T1000 (cell line): ENCODE measurements at regions not wholly inside any gene's neighbourhood (a gene's known extent, or its start where the extent isn't known, plus 50 kb on each side); places are given as distances from the start of the nearest gene placed in this dataset.

Experiments used
- DNase-seq: peaks from one replicate; lab custom pipeline; 2025; ENCODE audit warnings: mixed read lengths; lab: John Stamatoyannopoulos, UW

DNA sequence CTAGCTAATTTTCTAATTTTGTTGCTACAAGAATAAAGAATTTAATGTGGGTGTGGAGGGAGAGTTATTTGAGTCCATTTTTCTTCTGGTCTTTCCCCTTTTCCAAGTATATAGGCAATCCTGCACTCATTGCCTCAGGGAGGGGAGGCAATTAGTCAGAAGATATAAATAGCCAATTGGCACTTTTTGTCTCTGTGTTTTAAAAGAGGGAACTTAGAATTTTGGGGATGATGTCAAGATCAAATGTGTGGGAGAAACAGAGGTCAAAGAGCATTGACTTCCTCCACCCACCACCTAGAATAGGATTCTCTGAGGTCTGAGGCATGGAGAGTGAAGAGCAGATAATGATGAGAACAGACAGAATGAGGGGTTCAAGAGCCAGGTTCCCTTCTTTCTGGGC, 120.3 kb upstream of the ZC3H12C start:
- DNase-seq, result no peak

GRCh38 chr11:109973486-109973885, 119.7 kb upstream of the ZC3H12C start:
- DNase-seq, result no peak

DNA sequence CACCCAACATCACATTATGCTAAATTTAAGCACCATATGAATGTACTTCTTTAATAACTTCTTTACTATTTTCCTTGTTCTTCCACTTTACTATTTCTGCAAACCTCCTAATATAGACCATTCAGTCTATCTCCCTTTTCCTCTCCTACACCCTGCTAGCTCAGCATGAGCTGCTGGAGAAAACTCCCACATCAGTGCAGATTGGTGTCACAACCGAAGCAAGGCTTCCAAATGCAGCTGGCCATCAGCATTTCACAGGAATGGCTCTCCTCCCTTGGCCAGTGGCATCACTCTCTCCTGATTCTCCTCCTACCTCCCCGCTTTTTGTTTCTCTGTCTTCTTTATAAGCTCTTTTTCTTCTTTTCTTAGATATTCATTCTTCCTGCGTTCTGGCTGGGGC, 118.7 kb upstream of the ZC3H12C start:
- DNase-seq, result no peak

DNA sequence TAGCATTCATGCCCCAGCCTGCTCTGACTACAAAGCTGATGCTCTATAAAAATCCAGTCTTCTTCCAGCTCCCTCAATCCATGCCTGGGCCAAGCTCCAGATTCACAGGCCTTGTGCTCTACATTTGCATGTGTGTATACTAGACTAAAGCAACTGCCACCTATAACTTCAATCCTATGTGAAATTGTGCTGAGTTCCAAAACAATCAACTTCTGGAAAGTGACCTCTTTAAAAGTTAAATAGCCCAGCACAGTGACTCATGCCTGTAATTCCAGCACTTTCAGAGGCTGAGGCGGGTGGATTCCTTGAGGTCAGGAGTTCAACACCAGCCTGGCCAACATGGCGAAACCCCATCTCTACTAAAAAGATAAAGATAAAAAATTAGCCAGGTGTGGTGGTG, 114.3 kb upstream of the ZC3H12C start:
- DNase-seq, result no peak

DNA sequence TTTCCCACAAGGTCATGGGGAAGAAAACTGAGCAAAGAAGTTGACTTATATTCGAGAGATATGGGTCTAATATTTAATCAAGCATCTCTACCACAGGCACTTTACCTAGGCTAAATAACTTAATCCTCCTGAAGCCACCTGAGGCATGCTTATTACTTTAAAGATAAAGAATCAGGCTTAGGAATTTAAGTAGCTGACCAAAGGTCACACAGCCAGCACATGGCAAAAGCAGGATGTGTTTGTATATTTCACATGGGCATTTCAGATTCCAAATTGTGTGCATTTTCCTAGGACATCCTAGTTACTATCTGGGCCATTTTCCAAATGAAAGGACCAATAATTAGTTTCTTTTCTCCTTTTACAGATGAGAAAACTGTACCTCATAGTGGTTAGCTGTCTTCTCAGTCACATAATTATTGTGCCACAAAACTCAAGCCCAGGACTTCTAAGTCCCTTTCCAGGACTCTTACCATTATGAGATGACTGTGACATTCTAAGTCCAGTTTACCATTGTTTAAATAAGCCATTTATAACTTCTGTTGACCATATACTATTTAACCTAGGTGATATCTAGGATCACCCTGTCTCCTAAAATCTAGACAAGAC, 112.1 kb upstream of the ZC3H12C start:
- no peak for DNase-seq

DNA sequence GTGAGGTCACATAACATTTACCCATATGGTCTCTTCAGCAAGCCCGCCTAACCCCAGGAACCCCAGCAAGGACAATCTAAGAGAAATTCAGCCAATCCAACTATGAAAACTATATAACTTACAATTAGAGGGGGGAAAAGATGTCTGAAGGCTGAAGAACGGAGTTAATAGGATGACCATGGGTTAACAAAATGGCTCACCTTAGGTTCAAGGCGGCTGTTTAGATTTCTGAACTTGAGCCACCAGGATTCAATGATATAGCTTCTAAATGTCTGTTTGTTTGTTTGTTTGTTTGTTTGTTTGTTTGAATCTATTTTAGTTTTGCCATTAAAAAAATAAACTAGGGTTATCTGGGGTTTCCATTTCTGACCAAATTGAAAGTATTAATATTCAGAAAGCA, 109.8 kb upstream of the ZC3H12C start:
- DNase-seq, result no peak

- DNase-seq, result no peak
Observed at GRCh38 chr11:109984634-109985289, 108.4 kb upstream of the ZC3H12C start.

DNA sequence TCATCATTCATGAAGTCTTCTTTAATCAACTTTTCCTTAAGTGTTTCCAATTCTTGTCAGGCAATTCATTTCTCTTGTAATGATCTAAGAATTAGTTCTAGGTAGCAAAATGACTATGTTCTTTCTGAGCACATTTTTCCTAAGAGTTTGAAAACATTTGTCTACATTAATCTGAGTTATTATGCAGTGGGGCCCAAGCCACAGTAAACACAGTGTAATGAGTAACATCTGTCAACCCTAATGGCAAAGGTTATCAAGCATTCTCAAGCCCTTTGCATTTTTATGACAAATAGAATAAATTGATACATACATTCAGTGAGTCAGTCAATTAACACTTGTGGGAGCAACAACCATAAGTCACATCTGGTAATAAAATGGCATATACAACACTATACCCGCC, 106.7 kb upstream of the ZC3H12C start:
- no peak for DNase-seq

DNA sequence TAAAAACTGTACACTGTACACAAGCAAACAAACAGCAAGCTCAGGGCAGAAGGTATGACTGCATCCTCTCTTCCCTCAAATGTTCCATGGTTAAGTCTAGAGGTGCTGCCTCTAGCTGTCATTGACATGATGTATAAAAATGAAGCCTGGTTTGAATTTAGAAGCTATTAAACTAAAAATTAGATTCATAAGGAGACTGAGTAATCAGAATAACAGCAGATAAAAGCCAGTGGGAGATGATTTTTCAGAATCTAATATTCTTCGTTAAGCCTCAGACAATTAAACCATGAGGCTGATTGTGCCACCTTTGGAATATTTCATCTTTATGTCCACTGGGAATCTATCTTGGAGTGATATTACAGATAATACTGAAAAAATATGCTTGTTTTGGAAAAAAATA, 101.4 kb upstream of the ZC3H12C start:
- no peak for DNase-seq

- no peak for DNase-seq
Observed at GRCh38 chr11:109993786-109994185, 99.4 kb upstream of the ZC3H12C start.

GRCh38 chr11:109994907-109995306, 98.3 kb upstream of the ZC3H12C start:
- no peak for DNase-seq

DNA sequence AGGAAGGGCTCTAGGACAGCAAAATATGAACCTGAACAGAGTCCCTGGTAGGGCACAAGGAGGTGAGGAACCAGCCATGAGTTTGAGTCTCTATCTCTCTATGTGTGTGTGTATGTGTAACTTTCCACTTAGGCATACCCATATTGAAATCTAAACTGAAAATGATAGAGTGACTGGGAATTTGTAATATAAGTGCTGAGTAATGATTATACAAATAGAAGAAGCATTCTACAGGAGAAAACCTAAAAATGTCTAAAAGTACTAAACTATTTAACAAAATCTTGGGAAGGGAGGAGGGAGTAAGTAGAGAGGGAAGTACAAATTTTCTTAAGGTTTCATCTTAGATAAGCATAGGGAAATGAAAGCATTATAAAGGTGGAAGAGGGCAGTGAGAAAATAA, 97.1 kb upstream of the ZC3H12C start:
- DNase-seq, result no peak

GRCh38 chr11:109998921-109999320, 94.3 kb upstream of the ZC3H12C start:
- no peak for DNase-seq

GRCh38 chr11:110000031-110000502, 93.1 kb upstream of the ZC3H12C start:
- DNase-seq, result no peak

GRCh38 chr11:110000850-110001249, 92.3 kb upstream of the ZC3H12C start:
- no peak for DNase-seq

DNA sequence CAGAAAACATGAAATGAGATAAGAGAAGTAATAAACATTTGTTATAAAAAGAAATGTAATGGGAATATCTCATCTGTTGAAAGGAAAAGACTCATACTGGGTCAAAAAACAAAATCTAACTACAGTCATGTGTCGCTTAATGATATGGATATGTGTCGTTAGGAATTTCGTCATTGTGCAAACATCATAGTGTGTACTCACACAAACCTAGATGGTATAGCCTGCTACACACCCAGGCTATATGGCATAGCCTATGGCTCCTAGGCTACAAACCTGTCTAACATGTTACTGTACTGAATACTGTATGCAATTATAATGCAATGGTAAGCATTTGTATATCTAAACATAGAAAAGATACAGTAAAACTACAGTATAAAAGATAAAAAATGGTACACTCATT, 89.8 kb upstream of the ZC3H12C start:
- DNase-seq, result no peak

DNA sequence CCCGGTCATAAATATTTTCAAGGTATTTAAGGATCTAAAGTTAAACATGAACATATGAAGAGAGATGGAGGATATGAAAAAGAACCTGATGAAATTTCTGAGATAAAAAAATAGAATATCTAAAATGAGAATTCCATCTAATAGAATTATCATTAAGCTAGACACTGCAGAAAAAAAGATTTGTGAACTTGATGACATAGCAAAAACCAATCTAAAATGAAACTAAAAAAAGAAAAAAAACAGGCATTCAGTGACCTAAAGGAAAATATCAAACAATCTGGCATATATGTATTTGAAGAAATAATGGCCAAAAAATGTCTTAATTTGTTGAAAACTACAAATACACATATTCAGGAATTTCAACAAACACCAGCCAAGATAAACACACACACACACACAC, 81.6 kb upstream of the ZC3H12C start:
- no peak for DNase-seq

DNA sequence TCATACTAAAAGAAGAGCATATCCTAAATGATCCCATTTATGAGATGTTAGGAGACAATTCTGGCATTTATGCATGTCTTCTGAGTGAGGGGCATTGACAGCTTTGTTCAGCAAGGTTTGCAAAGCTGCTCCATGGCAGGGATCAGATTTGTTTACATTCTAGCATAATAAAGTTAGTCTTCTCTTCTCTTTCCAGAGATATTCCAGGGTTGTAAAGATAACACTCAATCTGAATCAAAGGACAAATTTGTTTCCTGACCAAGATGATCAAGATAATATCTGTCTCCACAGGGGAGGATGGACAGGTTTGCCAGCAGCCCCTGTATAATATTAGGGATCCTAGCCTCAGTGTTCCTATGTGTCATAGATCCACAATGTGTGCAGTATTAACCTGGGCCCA, 77.5 kb upstream of the ZC3H12C start:
- DNase-seq, result no peak

- no peak for DNase-seq
Observed at GRCh38 chr11:110019675-110020074, 73.5 kb upstream of the ZC3H12C start.

DNA sequence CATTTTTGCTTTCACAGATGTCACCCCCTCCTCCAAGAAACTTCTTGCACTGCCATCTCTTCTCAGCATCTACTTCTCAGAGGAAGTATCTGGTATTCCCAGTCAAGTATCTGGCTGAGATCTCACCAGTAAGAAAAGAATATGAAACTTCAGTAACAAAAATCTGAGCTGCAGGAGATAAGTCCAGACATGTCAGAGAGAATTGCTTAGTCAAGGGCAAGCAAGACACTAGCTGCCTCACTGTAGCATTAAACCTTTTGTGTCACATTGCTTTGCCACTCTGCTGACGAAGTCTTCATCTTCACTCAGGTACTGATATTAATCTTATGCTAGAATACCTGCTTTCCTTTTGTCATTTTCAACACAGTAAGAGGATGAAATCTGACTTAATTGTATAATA, 70.6 kb upstream of the ZC3H12C start:
- no peak for DNase-seq

- no peak for DNase-seq
Observed at GRCh38 chr11:110023711-110024110, 69.5 kb upstream of the ZC3H12C start.

DNA sequence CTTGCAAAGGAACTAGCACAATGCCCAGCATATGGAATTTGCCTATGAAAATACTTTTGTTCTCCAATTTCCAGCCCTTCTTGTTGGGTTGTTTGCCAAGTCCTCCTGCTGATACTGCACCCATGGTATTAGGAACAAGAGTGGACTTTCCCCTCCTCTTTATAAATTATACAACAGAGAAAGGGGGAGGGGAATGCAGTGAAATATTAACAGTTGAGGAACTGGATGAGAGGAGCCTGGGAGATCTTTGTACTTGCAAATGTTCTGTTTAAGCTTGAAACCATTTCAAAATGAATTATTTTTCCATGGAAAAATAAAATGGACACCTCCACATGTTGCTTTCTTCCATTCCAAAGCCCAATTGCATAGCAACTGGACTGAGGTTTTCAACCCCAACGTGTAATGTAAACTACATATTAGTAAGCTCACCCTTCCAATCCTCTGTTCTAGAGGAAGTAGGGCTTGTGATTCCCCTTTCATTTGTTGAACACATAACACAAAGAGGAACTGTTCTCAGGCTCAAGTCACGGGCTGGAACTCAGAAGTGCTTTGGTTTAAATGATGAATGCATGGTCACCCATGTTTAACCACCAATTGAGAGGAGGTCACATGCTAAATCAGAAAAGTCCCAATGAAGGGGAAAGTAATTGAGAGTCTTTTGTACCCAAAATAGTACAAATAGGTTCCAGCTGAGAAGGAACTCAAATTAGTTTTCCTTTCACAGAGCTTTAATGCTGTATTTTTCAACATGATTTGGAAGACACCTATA, 66.2 kb upstream of the ZC3H12C start:
- DNase-seq, result no peak

DNA sequence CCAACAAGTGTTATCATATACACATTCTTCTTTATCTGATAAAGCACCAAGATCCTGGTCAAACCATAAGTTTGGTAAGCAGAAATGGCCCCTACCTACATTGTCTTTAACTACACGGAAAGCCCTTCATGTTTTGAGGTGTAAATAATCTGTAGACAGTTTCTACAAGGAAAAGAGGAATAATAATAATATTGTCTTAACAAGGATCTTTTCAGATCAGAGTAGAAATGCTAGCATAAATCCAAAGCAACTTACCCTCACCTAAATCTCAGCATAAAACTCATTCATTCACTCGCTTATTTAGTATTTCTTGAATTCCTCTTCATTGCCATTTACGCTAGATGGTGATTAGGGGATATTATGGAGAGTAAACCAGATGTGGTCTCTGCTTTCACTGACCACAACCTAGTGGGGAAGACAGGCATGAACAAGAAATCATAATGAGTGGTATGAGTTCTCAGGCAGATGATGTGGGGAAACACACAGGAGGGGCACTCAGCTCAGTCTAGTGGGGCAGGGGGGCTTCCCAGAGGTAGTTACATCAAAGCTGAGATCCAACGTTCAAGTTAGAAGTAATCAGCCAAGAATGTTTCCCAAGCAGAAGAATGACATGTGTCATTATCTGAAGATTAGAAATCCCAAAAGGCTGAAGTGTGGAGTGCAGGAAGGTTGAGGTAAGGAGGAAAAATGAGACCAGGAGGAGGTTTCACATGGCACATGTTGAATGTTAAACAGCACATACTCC, 65.4 kb upstream of the ZC3H12C start:
- DNase-seq, result no peak
